ENCODE measurements at regions not wholly inside any gene's neighbourhood (a gene's known extent, or its start where the extent isn't known, plus 50 kb on each side); places are given as distances from the start of the nearest gene placed in this dataset.

DNA sequence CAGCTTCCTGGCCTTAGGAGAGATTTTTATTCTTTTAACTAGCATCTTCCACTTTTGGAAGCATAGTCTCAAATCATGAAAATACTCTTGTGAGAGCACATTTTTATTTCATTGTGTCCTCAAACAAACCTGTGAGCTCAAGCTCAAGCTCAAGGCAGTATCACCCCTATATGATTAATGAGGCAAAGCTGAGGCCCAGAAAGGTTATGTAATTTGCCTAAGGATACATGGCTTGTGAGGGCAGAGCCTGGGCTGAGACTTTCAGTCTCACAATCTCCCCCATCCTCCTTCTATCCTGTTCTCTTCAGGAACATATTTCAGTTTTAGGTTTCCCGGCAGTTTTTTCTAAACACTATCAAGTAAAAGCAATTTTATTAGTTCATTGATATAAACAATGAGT lies 359.5 kb downstream of the PTEN start:
- TF ChIP-seq CTCF (IDR thresholded peaks at IDR 0.05; ENCODE audit: control extremely low read depth in 1 of 3, insufficient read depth in 1 of 3, low read depth in 1 of 3, low read length in 3 of 3) (no peak), SIX5 (IDR thresholded peaks at IDR 0.05; ENCODE audit: low read depth, low read length) (no peak), EGR1 (IDR thresholded peaks at IDR 0.05; ENCODE audit: borderline replicate concordance, low read depth, low read length) (no peak)

Data from H1 (cell line).